Inflammatory macrophage treated with lipopolysaccharide for 1 hour (primary cell): ENCODE measurements at regions not wholly inside any gene's neighbourhood (a gene's known extent, or its start where the extent isn't known, plus 50 kb on each side); places are given as distances from the start of the nearest gene placed in this dataset.
"Not testable (repeated sequence)": the region's sequence is repeated elsewhere in the genome, so short reads cannot be mapped to it uniquely, and the experiment has no call there.

Experiments
- DNase-seq, 2 donors: peaks; one replicate each; pipeline ENCODE4 v3.0.0-alpha.2; 2020 to 2022

DNA sequence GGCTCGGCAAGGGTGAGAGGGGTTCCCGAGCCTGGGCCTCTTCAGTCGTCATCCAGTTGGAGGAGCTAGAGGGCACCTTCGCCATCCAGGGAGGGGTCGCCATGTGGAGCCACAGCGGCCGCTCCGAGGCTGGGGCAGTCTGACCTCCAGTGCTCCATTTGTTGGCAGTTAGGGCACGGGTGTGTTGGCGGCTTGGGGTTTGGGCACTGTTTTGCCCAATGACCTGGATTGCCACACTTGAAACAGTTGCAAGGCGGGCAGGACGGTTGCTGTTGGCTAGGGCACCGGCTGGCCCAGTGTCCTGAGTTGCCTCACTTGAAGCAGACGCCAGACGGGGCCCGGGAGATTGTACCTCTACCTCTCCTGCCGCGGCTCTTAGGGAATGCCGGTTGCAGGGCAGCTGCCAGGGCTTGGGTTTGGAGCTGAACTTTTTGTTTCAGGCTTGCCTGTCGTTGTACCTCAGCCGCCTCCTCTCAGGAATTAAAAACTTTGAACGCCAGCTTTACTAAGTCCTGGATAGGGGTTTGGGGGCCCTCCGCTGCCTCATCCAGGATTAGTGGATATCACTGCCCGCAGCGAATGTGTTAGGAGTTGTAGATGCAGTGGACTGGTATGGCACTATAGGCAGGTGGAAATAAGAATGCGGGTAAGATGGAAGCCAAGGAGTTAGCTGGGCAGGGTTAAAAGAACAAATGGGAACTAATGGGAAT, 639.9 kb upstream of the DPP6 start:
- DNase-seq, result not testable (repeated sequence)

DNA sequence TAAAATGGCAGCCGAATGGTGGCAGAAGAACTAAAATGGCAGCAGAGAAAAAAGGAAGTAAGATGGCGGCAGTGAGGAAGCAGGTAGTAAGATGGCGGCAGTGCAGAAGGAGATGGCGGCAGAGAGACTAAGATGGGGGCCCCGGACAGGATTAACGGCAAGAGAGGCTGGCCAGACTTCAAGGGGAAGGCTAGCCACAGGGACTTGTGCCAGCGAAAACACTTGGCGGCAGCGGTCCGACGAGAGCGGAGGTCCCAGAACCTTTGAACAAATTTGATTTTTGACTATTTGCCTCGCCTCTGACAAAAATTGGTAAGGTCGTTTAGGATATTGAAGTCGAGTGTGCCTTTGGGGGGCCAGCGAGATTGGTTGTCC, 639.4 kb upstream of the DPP6 start:
- DNase-seq, result not testable (repeated sequence)

DNA sequence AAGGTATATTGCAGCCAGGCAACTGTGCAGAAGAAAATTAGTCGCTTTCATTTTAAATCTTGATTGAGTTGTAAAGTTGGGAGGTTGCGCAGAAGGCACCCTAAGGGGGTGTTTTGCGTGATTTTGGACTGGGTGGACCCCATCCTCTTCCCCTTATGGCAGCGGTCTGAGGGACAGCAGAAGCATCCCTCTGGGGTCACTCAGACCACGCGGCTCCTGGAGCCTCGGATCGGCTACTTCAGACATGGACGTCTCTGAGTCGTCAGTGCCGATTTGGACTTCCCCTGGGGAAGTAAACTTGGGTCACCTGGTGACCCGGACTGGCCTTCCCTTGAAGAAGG, 639.0 kb upstream of the DPP6 start:
- no peak for DNase-seq

DNA sequence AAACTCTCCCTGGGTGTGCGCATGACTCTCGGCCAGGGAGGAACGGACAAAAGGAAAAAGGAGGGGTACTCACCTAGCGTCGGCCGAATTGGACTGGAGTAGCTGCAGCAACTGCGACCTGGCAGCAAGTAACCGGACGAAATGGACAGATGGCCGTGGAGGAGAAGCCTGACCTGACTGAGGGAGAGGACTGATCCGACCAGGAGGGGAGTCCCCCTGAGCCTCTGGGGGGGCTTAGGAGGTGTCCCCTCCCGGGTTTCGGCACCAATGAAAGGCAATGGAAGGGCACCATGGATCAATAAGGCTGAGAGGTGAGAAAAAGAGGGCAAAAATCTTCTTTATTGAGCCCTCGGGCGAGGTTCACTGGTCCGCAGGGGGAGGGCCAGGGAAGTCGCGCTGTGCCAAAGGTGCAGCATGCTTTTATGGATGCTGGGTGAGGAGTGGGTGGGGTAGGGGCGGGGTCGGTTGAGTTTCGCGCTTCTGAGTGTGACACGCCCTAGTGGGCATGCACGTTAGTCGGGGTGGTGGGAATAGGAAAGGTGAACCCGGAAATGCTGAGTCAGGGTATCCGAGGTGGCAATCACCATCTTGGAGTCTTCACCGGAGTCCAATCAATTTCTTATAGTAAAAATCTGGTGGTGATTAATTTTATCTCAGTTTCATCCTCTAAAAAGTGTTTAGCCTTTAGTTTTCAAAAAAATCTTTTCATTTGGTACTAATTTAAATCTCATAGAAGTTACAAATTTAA, 638.5 kb upstream of the DPP6 start:
- DNase-seq, result no peak

DNA sequence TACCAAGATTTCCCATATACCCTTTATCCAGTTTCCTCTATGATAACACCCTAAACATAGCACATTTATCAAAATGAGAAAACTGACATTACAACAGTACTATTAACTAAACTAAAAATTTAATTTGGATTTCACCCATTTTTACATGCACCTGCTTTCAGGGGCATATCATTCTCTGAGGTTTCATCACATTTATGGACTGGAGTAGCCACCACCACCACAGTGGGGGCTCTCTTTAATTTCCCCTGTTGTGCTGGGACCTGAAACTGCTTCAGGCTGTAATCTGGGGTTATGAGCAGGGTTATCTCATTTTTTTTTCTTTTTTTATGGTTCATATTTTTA, 637.9 kb upstream of the DPP6 start:
- no peak for DNase-seq

DNA sequence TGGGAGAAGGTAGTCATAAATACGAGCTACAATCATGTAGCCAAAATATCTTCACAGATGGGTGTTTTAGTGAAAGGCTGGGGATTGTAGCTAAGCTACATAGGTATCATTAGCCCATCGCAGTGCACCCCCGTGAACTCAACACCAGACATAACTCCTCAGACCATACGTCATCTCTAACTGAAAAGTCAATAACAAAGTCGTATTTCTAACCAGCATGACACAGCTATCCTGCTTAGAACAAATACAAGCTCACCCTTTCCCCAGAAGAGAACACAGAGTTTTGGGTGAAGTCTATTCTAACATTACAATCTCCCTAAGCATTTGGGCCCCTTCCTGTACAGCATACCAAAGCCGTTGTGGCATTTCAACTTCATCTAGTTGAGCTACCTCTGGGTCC, 636.6 kb upstream of the DPP6 start:
- no peak for DNase-seq

DNA sequence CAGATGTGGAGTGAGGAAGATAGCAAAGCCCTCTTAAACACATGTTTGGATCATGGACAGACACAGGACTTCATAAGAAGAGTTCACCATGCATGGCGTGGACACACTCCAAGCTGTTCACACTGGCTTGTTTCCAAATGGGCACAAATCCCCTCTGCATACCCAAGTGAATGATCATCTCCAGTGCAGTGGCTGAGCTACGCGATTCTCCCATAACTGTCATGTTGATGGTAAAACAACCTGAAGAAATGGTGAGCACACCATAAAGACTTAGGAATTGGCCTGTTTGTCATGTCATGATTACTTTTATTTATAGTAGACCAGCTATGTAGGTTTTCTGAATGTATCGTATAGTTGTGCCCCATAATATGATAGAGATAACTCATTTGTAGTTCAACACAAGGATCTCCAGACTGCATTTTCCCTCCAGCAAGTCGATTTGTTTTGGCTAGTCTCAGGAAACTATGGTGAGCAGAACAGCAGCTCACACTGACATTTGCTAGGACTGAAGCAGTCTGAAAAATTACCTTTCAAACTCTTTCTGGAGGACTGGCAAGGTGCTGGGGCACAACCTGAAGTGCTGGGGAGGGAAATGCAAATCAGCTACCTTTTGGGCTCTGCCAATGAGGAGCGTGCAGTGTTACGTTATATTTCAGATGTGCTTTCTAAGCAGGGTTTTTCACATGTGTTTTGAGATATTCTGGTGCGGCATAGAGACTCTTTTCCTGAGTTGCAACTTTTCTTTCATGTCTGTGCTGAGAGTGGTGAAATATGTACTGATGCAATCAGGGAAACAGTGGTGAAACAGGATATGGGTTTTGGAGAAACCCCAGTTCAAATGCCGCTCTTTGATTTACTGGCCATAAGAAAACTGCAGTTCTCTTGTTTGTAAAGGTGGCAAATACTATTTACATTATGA, 629.6 kb upstream of the DPP6 start:
- DNase-seq, result no peak

DNA sequence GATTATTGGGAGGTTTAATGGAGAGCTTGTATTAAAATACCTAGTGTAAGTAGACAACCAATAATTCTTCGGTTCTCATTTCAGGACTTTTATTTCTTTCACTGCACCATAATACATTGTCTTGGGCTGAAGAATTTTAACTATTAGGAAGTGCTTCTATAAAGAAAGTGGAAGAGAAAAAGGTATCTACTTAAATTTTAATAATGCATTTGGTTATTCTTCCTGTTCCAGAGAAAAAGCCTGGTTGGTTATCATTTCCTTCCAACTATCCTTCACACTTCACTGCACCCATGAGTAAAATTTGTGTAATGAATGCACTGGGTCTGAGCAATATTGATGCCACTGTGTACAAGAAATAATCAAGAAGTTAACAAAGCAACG, 629.0 kb upstream of the DPP6 start:
- no peak for DNase-seq

DNA sequence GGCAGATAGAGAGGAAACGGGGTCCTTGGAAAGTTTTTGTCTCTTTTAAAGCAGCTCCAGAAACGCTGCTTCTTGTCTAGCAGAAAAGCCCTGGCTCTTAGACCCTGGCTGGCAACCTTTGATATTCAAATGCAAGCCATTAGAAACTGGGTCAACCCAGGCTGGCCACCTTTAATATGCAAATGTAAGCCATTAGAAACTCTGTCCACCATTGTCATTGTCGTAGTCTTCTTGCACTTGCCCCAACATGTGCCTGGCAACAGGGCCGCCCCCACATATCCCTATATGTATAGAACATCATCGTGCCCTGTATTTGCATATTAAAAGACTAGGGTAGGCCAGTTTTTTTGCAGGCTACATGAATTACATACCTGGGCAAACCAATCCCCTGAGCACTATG, 621.3 kb upstream of the DPP6 start:
- DNase-seq, result no peak

DNA sequence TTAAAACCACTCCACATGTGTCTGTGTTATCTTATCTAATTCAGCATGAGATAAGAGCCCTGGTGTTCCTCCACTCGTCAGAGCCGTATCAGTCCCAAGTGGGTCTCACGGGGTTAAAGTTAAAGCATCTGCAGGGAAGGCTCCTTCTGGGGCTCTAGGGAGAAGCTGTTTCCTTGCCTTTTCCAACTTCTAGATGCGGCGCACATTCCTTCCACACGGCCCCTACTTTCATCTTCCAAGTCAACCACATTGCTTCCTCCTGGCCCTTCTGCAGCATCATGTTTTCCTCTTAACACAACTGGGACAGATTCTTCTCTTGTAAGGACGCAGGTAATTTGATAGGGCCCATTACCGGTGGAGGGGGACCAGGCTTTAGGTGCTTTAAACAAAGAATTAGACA, 620.1 kb upstream of the DPP6 start:
- no peak for DNase-seq

DNA sequence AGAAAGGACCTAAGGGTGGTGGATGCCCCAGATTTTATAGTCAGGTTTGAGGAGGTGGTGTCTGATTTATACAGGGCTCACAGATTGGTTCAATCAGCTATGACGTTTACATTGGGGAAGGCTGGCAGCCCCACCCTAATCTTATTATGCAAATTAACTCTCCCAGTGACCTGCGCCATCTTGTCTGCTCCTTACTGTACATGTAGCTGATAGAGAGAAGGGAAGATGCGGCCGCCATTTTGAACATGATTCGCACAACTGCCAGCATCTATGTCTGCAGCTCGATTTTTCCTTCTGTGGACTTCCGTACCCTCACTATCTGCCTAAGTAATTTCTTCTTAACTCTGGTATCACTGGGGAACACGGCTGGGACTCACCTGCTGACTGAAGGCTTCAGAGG, 619.0 kb upstream of the DPP6 start:
- no peak for DNase-seq

DNA sequence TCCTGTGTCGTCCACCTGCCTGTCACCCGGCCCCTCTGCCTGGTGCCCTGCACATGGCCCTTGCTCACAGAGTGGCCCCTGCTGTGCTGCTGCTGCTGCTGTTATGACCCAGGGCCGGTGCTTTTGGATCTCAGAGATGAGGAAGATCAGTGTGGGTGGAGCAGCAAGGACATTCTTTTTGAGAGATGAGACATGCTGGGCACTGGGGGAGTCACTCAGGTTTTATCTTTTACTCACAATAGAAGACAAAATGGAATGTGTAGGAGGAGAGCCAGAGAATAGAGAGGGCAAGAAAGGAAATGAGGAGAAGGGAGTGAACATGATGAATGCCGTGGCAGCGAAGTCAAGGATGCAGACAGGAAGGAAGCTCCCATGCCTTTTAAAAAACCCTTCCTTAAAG, 611.5 kb upstream of the DPP6 start:
- no peak for DNase-seq

DNA sequence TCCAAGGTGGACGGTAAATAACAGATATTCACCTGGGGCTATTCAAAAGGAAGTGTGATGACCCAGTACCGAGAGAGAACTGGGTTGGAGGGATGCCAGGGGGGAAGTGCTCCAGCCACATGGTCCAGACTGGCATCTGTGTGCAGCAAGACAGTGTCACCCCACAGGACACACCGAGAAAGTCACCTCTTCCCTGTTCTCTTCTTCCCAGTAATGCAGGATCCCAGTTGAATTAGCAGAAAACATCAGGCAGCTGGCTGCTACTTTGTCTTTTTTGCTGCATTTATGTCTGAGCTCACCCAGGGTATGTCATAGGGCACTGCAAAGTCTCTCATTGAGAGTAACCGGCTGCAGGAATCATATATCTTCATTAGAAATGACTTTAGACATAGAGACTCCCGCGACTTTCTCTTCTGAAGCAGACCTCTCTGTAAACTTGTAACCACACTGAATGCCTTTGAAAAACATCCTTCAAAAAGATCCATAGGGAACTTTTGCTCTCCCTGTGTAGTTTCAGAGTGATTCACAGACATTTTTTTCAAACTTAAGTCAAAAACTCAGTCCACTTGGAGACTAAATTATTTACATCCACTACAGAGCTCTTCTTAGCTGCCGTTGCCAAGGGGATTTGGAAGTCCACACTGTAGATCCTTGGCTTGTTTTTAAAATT, 609.0 kb upstream of the DPP6 start:
- no peak for DNase-seq

DNA sequence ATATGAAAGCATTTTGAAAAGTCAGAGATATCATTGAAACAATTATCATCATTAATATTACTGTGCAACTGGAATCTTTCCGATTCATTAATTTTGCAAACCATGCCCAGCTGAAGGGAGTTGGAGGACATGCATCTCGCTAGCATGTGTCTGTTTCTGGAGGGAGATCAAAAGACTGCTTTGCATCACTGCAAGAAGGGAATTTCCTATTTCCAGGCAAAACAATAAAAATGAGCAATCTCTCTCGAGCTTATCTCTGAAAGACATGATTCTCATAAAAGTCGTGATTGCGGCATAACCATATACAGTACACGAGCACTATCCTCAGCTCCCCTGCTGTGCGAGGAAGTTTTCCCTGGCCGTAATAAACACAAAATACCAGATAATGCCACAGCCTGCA, 607.6 kb upstream of the DPP6 start:
- DNase-seq, result no peak

DNA sequence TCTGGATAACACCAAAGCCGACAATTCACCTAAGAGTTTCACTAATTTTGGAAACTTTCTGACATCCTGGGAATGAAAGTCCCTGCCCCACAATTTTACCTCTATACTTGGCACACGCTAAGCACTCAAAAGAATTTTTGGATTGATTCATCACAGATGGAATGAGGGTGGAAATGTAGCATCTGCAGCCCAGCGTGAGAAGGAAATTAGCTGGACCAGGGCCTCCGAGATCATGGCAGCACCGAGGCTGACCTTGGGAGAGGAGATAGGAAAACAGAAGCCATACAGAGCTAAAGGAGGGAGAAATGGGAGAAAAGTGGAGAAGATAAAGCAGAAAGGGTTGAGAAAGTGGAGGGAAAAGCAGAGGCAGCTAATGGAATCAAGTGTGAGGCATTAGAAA, 606.6 kb upstream of the DPP6 start:
- DNase-seq, result no peak

DNA sequence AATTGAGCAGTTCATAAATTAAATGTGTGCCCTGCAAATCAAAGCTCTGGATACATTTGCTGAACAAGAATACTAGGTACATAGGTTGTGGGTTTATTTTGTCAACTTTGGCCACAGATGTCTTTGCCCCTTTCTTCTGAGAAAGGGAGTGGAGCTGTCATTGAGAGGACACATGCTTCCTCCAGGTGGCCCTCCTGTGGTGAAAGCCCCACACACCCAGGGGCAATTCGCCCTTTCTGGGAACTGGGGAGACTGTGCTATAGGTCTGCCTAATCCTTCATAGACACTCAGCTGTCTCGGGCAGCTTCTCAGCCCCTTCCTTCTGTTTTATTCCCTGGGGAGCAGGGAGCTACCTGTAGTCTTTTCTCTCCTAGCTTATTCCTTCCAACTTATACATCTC, 605.7 kb upstream of the DPP6 start:
- no peak for DNase-seq

DNA sequence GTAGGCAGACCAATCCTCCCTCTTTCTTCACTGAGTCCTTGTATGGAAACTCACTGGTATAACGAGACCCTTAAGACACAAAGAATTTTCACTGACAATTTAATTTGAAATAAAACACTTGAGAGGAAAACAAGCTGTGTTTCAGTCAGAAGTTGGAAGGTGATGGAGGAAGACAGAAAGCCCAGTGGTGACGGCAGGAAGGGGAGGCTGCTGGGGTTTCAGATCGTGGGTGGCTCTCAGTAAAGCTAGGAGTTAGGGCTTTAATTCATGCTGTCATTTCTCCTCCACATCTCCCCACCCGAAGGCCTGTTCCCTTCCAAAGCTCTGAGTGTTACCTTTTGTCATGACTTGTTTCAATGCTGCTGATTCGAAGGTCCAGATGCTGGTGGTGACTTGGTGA, 605.2 kb upstream of the DPP6 start:
- no peak for DNase-seq

DNA sequence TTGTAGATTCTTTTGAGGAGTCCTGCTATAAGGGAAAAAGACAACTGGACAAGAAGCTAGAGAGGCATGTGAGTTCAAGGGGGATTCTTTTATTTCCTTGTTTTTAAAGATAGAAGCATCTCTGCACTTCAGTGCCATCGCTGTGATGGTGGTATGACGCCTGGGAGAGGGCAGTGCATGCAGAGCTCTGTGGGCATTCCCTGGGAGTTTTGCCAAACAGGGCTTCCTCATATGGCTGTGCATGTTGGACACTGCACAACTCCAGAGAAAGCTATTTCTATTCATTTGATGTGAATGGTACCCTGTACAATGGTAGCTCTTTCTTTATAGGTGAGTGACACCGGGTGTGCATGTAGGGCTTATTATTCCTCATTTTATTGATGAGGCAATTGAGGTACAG, 599.5 kb upstream of the DPP6 start:
- no peak for DNase-seq

DNA sequence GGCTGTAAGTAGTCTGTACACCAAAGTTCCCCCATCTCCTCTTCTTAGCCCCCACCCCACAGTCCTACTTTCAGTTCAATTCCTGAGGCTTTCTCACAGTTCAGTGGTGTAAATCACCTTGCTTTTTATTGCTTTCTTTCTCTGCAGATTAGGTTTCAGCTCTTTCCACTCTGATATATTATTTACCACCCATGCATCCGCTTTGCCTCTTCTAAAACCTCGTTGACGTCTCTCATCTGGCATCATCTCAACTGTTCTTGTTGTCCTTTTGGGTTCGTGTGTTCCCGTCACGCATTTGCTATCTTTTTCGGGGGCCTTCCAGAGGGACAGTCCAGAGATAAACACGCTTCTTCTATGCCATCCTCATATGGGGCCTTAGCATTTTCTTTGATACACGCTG, 597.9 kb upstream of the DPP6 start:
- no peak for DNase-seq

DNA sequence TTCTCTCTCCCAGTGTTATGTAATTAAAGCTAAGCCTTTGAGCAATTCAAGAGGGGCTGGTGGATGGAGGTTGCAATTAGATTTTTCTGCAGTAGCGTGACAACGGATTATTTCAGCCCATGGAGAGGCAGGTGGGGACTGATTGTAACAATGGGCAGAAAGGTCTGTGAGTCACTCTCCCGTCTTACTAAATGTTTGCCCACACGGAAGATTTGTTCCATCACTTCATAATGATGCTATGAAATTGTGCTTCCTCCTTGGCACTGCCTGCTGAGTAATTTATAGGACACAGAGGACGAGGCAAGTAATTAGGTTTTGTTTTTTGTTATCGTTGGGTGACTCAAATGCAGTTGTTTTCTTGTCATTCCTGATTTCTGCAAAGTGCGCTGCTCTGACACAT, 594.5 kb upstream of the DPP6 start:
- no peak for DNase-seq

DNA sequence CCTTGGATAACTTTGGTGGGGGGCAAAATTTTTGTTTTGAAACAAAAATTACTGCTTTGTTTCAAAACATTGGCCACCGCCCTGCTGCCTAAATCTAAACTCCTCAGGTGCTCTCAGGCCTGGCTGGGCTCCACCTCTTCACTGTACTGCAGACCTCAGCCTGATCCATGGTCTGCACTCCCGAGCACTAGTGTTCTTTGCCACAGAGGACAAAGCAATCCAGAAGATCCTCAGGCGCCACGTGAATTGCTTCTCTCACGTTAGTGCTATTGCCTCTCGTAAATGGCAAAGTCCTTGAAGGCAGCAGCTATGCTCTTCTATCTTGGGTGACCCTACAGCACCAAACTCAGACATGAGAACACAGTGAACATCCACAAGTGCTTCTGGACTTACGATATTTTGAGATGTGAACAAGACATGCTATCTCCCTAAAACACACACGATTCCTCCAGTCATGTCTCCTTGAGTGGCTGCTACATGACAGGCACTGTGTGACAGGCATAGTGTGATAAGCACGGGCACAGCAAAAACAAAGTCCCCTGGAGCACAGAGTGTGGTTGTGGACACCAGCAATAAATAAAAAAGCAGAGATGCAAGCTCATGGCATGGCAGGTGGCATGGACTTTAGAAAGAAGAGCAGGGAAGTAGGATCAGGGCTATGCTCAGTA, 582.1 kb upstream of the DPP6 start:
- no peak for DNase-seq

DNA sequence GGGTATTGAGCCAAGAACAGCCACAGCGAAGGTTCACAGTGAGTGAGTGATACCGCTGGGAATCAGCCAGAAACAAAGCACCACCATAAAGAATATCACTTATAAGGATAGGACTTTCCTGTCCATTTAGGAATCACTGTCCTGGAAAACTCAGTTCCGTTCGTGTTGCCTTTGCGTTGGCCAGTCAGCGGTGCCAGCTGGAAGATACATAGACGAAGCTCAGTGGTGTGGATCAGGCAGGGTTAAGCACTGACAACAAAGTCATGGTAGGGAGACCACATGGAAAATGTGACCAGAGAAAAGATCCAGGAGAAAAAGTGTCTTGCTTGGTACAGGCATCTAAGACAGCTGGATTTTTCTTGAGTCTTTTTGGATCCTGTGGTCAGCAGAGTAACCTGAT, 579.7 kb upstream of the DPP6 start:
- no peak for DNase-seq

DNA sequence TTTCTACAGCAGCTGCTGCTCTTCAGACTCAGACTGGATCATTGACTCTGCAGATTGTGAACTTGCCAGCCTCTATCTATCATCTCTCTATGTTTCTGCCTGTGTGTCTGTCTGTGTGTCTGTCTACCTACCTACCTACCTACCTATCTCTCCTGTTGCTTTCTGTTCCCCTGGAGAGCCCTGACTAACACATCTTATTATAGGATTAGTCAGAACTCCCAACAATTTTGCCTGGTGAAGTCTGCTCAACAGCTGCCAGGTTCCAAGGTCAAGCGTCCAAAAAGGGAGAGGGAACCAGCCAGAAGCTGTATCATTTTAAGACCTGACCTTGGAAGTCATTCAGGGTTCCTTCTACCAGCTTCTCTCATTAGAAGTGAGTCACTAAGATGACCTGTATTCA, 579.0 kb upstream of the DPP6 start:
- no peak for DNase-seq
